WTC11 (cell line): ENCODE measurements at regions not wholly inside any gene's neighbourhood (a gene's known extent, or its start where the extent isn't known, plus 50 kb on each side); places are given as distances from the start of the nearest gene placed in this dataset.

Experiments
- ATAC-seq: fragments of 200-7000 bp; cut with Tn5 transposase; 2 replicates; pipeline ENCODE4 v1.10.0; 2021; ENCODE audit warnings: mild to moderate bottlenecking, moderate library complexity
- CTCF ChIA-PET: fragments of 300-600 bp; sonication (Branson Sonifier 250); formaldehyde crosslinking; loops from one replicate; lab custom pipeline; 2021; ENCODE audit warnings: antibody characterized with exemption; lab: Charles Lee
- POLR2A ChIA-PET: fragments of 350-600 bp; sonication (Branson Sonifier 250); formaldehyde crosslinking; loops from one replicate; lab custom pipeline; 2021; ENCODE audit warnings: antibody characterized with exemption; lab: Charles Lee
- DNase-seq: peaks from one replicate; pipeline ENCODE4 v3.0.0; 2021; ENCODE audit warnings: low spot score
- H3K27ac Mint-ChIP-seq: 2 replicates; pipeline ENCODE4 v1.8.0; 2021; ENCODE audit warnings: mixed read lengths
- H3K27me3 Mint-ChIP-seq: 2 replicates; pipeline ENCODE4 v1.8.0; 2021; ENCODE audit warnings: low read depth, mild to moderate bottlenecking, moderate library complexity, mixed read lengths
- H3K36me3 Mint-ChIP-seq: 2 replicates; pipeline ENCODE4 v1.8.0; 2021; ENCODE audit warnings: mixed read lengths
- H3K4me1 Mint-ChIP-seq: 2 replicates; pipeline ENCODE4 v1.8.0; 2022; ENCODE audit warnings: mixed read lengths
- H3K4me3 Mint-ChIP-seq: 2 replicates; pipeline ENCODE4 v1.8.0; 2021; ENCODE audit warnings: mild to moderate bottlenecking, moderate library complexity, mixed read lengths
- H3K9me3 Mint-ChIP-seq: 2 replicates; pipeline ENCODE4 v1.8.0; 2021; ENCODE audit warnings: mixed read lengths
- ATF2 ChIP-seq: sonication (generic); formaldehyde crosslinking; IDR thresholded peaks from 2 replicates; pipeline ENCODE4 v1.8.1; 2022; ENCODE audit warnings: low read depth, missing genetic modification reagents, borderline replicate concordance
- CBFB ChIP-seq: sonication (generic); formaldehyde crosslinking; IDR thresholded peaks from 2 replicates; pipeline ENCODE4 v1.8.1; 2022; ENCODE audit warnings: mild to moderate bottlenecking, low read depth, missing genetic modification reagents
- CREB1 ChIP-seq: sonication (generic); formaldehyde crosslinking; IDR thresholded peaks from 2 replicates; pipeline ENCODE4 v1.8.0; 2023; ENCODE audit warnings: mild to moderate bottlenecking, missing genetic modification reagents
- CTCF ChIP-seq: fragments of 200-600 bp; IDR thresholded peaks from 2 replicates; pipeline ENCODE4 v1.8.0; 2022; ENCODE audit warnings: antibody characterized with exemption
- E2F4 ChIP-seq: sonication (generic); formaldehyde crosslinking; IDR thresholded peaks from 2 replicates; pipeline ENCODE4 v1.8.1; 2022; ENCODE audit warnings: low read depth, mild to moderate bottlenecking, moderate library complexity, missing genetic modification reagents, borderline replicate concordance
- ELF4 ChIP-seq: sonication (generic); formaldehyde crosslinking; IDR thresholded peaks from 2 replicates; pipeline ENCODE4 v1.8.1; 2022; ENCODE audit warnings: low read depth, mild to moderate bottlenecking, moderate library complexity, missing genetic modification reagents
- EMX1 ChIP-seq: fragments of 250-450 bp; sonication (Bioruptor Pico); IDR thresholded peaks from 2 replicates; pipeline ENCODE4 v1.8.0; 2021; ENCODE audit warnings: mild to moderate bottlenecking
- ETV6 ChIP-seq: sonication (generic); formaldehyde crosslinking; IDR thresholded peaks from 2 replicates; pipeline ENCODE4 v1.8.1; 2022; ENCODE audit warnings: mild to moderate bottlenecking, missing genetic modification reagents
- FOXJ3 ChIP-seq: sonication (generic); formaldehyde crosslinking; IDR thresholded peaks from 2 replicates; pipeline ENCODE4 v1.9.0; 2021; ENCODE audit warnings: missing genetic modification reagents, mild to moderate bottlenecking, borderline replicate concordance
- FOXK1 ChIP-seq: sonication (generic); formaldehyde crosslinking; IDR thresholded peaks from 2 replicates; pipeline ENCODE4 v1.8.0; 2022; ENCODE audit warnings: mild to moderate bottlenecking, moderate library complexity, missing genetic modification reagents
- GABPB1 ChIP-seq: sonication (generic); formaldehyde crosslinking; IDR thresholded peaks from 2 replicates; pipeline ENCODE4 v1.8.1; 2023; ENCODE audit warnings: mild to moderate bottlenecking, missing genetic modification reagents
- GRHL2 ChIP-seq: fragments of 250-450 bp; sonication (Bioruptor Pico); IDR thresholded peaks from 2 replicates; pipeline ENCODE4 v1.8.0; 2022; ENCODE audit warnings: mild to moderate bottlenecking, moderate library complexity; ENCODE audit not compliant: insufficient replicate concordance, severe bottlenecking
- JAZF1 ChIP-seq: fragments of 250-450 bp; sonication (Bioruptor Pico); IDR thresholded peaks from 2 replicates; pipeline ENCODE4 v1.9.0; 2021; ENCODE audit warnings: moderate library complexity, mild to moderate bottlenecking, inconsistent platforms
- NFATC4 ChIP-seq: fragments of 250-450 bp; sonication (Bioruptor Pico); IDR thresholded peaks from 2 replicates; pipeline ENCODE4 v1.9.0; 2021; ENCODE audit warnings: mild to moderate bottlenecking
- NFYB ChIP-seq: sonication (generic); formaldehyde crosslinking; conservative IDR thresholded peaks from 2 replicates; pipeline ENCODE4 v1.8.0; 2022; ENCODE audit warnings: low read depth, missing genetic modification reagents
- NR1H2 ChIP-seq: sonication (generic); formaldehyde crosslinking; IDR thresholded peaks from 2 replicates; pipeline ENCODE4 v1.9.0; 2021; ENCODE audit warnings: mild to moderate bottlenecking, moderate library complexity, missing genetic modification reagents
- OVOL2 ChIP-seq: fragments of 250-450 bp; sonication (Bioruptor Pico); IDR thresholded peaks from 2 replicates; pipeline ENCODE4 v1.9.0; 2021; ENCODE audit warnings: mild to moderate bottlenecking, borderline replicate concordance
- PRRX2 ChIP-seq: fragments of 250-450 bp; sonication (Bioruptor Pico); IDR thresholded peaks from 2 replicates; pipeline ENCODE4 v1.8.0; 2021; ENCODE audit warnings: mild to moderate bottlenecking
- SMAD3 ChIP-seq: sonication (generic); formaldehyde crosslinking; IDR thresholded peaks from 2 replicates; pipeline ENCODE4 v1.8.0; 2022; ENCODE audit warnings: missing genetic modification reagents, mild to moderate bottlenecking, borderline replicate concordance
- ZBTB21 ChIP-seq: sonication (generic); formaldehyde crosslinking; IDR thresholded peaks from 2 replicates; pipeline ENCODE4 v1.8.1; 2023; ENCODE audit warnings: mild to moderate bottlenecking, missing genetic modification reagents, borderline replicate concordance
- ZNF121 ChIP-seq: sonication (generic); formaldehyde crosslinking; IDR thresholded peaks from 2 replicates; pipeline ENCODE4 v1.8.0; 2023; ENCODE audit warnings: missing genetic modification reagents
- ZNF423 ChIP-seq: fragments of 250-450 bp; sonication (Bioruptor Pico); IDR thresholded peaks from 2 replicates; pipeline ENCODE4 v2.1.2; 2022; ENCODE audit warnings: mild to moderate bottlenecking, moderate library complexity
- TF ChIP-seq, protein P1 (sequence below): sonication (generic); formaldehyde crosslinking; IDR thresholded peaks from 2 replicates; pipeline ENCODE4 v1.8.1; 2022; ENCODE audit warnings: mild to moderate bottlenecking, missing genetic modification reagents, moderate library complexity, borderline replicate concordance
- TF ChIP-seq, protein P2 (sequence below): sonication (generic); formaldehyde crosslinking; conservative IDR thresholded peaks from 2 replicates; pipeline ENCODE4 v1.8.1; 2023; ENCODE audit warnings: mild to moderate bottlenecking, low read depth, missing genetic modification reagents, moderate library complexity
- TF ChIP-seq, protein P3 (sequence below): fragments of 250-450 bp; sonication (Bioruptor Pico); IDR thresholded peaks from 2 replicates; pipeline ENCODE4 v1.8.0; 2021; ENCODE audit warnings: mild to moderate bottlenecking

DNA sequence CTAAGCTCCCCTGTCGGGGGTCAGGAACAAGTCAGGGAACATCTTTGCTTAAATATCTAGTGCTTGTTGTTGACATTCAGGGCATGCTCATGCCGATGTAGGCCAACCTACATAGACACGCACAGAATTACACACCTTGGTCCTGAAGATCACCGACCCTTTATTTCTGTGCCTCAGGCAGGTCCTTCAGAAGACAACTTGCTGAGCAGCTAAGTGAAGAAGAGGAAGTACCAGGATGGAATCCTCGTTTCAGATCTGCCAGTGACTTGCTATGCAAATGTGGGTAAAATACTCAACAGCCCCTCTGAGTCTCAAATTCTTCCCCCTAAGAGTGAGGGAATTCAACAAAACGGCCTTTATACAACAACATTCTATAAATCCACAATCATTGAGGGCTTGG is 494.7 kb downstream of the BCL11A start:
- TF ChIP-seq NFATC4 (CRISPR knock-in tag), result no peak
- TF ChIP-seq, protein P1, sequence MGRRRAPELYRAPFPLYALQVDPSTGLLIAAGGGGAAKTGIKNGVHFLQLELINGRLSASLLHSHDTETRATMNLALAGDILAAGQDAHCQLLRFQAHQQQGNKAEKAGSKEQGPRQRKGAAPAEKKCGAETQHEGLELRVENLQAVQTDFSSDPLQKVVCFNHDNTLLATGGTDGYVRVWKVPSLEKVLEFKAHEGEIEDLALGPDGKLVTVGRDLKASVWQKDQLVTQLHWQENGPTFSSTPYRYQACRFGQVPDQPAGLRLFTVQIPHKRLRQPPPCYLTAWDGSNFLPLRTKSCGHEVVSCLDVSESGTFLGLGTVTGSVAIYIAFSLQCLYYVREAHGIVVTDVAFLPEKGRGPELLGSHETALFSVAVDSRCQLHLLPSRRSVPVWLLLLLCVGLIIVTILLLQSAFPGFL (CRISPR knock-in tag), result no peak
- TF ChIP-seq, protein P2, sequence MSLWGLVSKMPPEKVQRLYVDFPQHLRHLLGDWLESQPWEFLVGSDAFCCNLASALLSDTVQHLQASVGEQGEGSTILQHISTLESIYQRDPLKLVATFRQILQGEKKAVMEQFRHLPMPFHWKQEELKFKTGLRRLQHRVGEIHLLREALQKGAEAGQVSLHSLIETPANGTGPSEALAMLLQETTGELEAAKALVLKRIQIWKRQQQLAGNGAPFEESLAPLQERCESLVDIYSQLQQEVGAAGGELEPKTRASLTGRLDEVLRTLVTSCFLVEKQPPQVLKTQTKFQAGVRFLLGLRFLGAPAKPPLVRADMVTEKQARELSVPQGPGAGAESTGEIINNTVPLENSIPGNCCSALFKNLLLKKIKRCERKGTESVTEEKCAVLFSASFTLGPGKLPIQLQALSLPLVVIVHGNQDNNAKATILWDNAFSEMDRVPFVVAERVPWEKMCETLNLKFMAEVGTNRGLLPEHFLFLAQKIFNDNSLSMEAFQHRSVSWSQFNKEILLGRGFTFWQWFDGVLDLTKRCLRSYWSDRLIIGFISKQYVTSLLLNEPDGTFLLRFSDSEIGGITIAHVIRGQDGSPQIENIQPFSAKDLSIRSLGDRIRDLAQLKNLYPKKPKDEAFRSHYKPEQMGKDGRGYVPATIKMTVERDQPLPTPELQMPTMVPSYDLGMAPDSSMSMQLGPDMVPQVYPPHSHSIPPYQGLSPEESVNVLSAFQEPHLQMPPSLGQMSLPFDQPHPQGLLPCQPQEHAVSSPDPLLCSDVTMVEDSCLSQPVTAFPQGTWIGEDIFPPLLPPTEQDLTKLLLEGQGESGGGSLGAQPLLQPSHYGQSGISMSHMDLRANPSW (CRISPR knock-in tag), result no peak
- no peak for TF ChIP-seq ETV6
- TF ChIP-seq GABPB1, result no peak
- TF ChIP-seq NR1H2, result no peak
- no peak for TF ChIP-seq CREB1 (CRISPR knock-in tag)
- TF ChIP-seq OVOL2 (CRISPR knock-in tag), result no peak
- no peak for TF ChIP-seq SMAD3
- TF ChIP-seq ZBTB21, result no peak
- DNase-seq (no peak), ATAC-seq (no peak)
- POLR2A ChIA-PET, result interaction anchor here (0.6 kb wide), 2 partner anchors 42 to 313 kb away, joined by 4 to 10 read pairs; no protein-coding TSS in a partner anchor
- peaks cover 3% of the 10 kb centered on the region; the same call in 1 of the 2 replicates for H3K27me3 Mint-ChIP-seq
- CTCF ChIA-PET, result no interaction called here
- H3K4me3 Mint-ChIP-seq, result no peak overlapping the region
- H3K4me1 Mint-ChIP-seq, result peaks cover 13% of the 10 kb centered on the region
- H3K9me3 Mint-ChIP-seq, result no peaks in the 10 kb centered on the region
- no peak overlapping the region for H3K27ac Mint-ChIP-seq
- no peaks in the 10 kb centered on the region for H3K36me3 Mint-ChIP-seq

- no peak for ATAC-seq
- POLR2A ChIA-PET, result no interaction called here
- CTCF ChIA-PET, result interaction anchor here (0.6 kb wide), 1 partner anchor 973 kb away, joined by 3 read pairs; no protein-coding TSS in a partner anchor
Measured at GRCh38 chr2:60054571-60055340, 498.7 kb downstream of the BCL11A start.

More at GRCh38 chr2:60054571-60055340, 498.7 kb downstream of the BCL11A start:
- Mint-ChIP-seq H3K27ac (no peak overlapping the region), H3K27me3 (peaks cover 13% of the 10 kb centered on the region), H3K36me3 (no peaks in the 10 kb centered on the region), H3K4me1 (peaks cover 34% of the 10 kb centered on the region), H3K4me3 (no peak overlapping the region), H3K9me3 (no peaks in the 10 kb centered on the region)
- no peak for DNase-seq
- TF ChIP-seq CTCF, result no peak
- TF ChIP-seq ZNF423, result no peak
- TF ChIP-seq ATF2 (CRISPR knock-in tag), result no peak
- no peak for TF ChIP-seq EMX1 (CRISPR knock-in tag)
- TF ChIP-seq, protein P3, sequence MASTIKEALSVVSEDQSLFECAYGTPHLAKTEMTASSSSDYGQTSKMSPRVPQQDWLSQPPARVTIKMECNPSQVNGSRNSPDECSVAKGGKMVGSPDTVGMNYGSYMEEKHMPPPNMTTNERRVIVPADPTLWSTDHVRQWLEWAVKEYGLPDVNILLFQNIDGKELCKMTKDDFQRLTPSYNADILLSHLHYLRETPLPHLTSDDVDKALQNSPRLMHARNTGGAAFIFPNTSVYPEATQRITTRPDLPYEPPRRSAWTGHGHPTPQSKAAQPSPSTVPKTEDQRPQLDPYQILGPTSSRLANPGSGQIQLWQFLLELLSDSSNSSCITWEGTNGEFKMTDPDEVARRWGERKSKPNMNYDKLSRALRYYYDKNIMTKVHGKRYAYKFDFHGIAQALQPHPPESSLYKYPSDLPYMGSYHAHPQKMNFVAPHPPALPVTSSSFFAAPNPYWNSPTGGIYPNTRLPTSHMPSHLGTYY (CRISPR knock-in tag), result no peak
- no peak for TF ChIP-seq ELF4
- no peak for TF ChIP-seq NFYB
- no peak for TF ChIP-seq FOXJ3 (CRISPR knock-in tag)
- no peak for TF ChIP-seq PRRX2 (CRISPR knock-in tag)
- no peak for TF ChIP-seq E2F4 (CRISPR knock-in tag)
- no peak for TF ChIP-seq CBFB
- TF ChIP-seq JAZF1 (CRISPR knock-in tag), result no peak
- no peak for TF ChIP-seq FOXK1 (CRISPR knock-in tag)
- no peak for TF ChIP-seq OVOL2 (CRISPR knock-in tag)
- TF ChIP-seq GRHL2 (CRISPR knock-in tag), result no peak
- TF ChIP-seq ZNF121 (CRISPR knock-in tag), result no peak
